K562 (cell line): ENCODE measurements at regions not wholly inside any gene's neighbourhood (a gene's known extent, or its start where the extent isn't known, plus 50 kb on each side); places are given as distances from the start of the nearest gene placed in this dataset.

Experiments
- CTCF ChIP-seq, 3 experiments: IDR thresholded peaks in 2 of 3; conservative IDR thresholded peaks in 1 of 3; 2 replicates each; pipeline ENCODE4 v1.5.1; 2011 to 2012; ENCODE audit warnings: low read length in 3 of 3, mild to moderate bottlenecking in 3 of 3, control low read depth in 2 of 3, improper control_type of control experiment in 1 of 3, inconsistent platforms in 1 of 3, low read depth in 1 of 3, mixed read lengths in 1 of 3, moderate library complexity in 1 of 3; ENCODE audit not compliant: insufficient read depth in 2 of 3
- DLX4 ChIP-seq: fragments of 250-450 bp; sonication (Bioruptor Pico); IDR thresholded peaks from 2 replicates; pipeline ENCODE4 v1.6.1; 2021; ENCODE audit warnings: mild to moderate bottlenecking
- ETS2 ChIP-seq: IDR thresholded peaks from 2 replicates; pipeline ENCODE4 v1.6.1; 2016; ENCODE audit warnings: borderline replicate concordance, missing genetic modification characterization, mild to moderate bottlenecking, moderate library complexity, missing compliant biosample characterization; ENCODE audit not compliant: poor library complexity, severe bottlenecking
- EZH2 ChIP-seq: IDR thresholded peaks from 2 replicates; pipeline ENCODE4 v1.6.1; 2012; ENCODE audit warnings: low read depth, mild to moderate bottlenecking, inconsistent platforms, low read length, borderline replicate concordance
- HDGF ChIP-seq: fragments of 450-650 bp; IDR thresholded peaks from 2 replicates; pipeline ENCODE4 v1.6.1; 2016
- NBN ChIP-seq: fragments of 450-650 bp; IDR thresholded peaks from 2 replicates; pipeline ENCODE4 v1.6.1; 2016; ENCODE audit warnings: low read depth, mild to moderate bottlenecking
- NCOA2 ChIP-seq, 2 experiments: fragments of 450-650 bp; IDR thresholded peaks; 2 replicates each; pipeline ENCODE4 v1.6.1; 2018; ENCODE audit warnings: mild to moderate bottlenecking in 2 of 2, moderate library complexity in 1 of 2; ENCODE audit not compliant: partially characterized antibody in 2 of 2
- POLR2A ChIP-seq: fragments of 450-650 bp; conservative IDR thresholded peaks from 2 replicates; pipeline ENCODE4 v1.6.1; 2016
- RREB1 ChIP-seq: fragments of 250-450 bp; sonication (Bioruptor Pico); IDR thresholded peaks from 2 replicates; pipeline ENCODE4 v1.4.0; 2020
- SMC3 ChIP-seq: conservative IDR thresholded peaks from 2 replicates; pipeline ENCODE4 v1.6.1; 2011; ENCODE audit warnings: low read depth, low read length, improper control_type of control experiment; ENCODE audit not compliant: insufficient read depth
- TAF1 ChIP-seq: IDR thresholded peaks from 2 replicates; pipeline ENCODE4 v1.6.1; 2011; ENCODE audit warnings: mild to moderate bottlenecking, low read length, moderate library complexity; ENCODE audit not compliant: insufficient read depth, control insufficient read depth, severe bottlenecking; ENCODE audit errors: extremely low read depth
- ZNF311 ChIP-seq: fragments of 250-450 bp; sonication (Bioruptor Pico); IDR thresholded peaks from 2 replicates; pipeline ENCODE4 v1.4.0; 2020; ENCODE audit warnings: mild to moderate bottlenecking, moderate library complexity

- TF ChIP-seq RREB1 = no peak
- no peak for TF ChIP-seq CTCF (IDR thresholded peaks at IDR 0.05 in 2 of 3, conservative IDR thresholded peaks at IDR 0.05 in 1 of 3; ENCODE audit: insufficient read depth in 2 of 3, low read depth in 1 of 3, low read length in 3 of 3)
- TF ChIP-seq POLR2A = no peak
- TF ChIP-seq NBN = no peak
- no peak for TF ChIP-seq DLX4 (CRISPR knock-in tag)
- TF ChIP-seq ZNF311 = no peak
- no peak for TF ChIP-seq SMC3
- no peak for TF ChIP-seq ETS2 (tag)
- TF ChIP-seq HDGF = no peak
- TF ChIP-seq TAF1 = no peak
- no peak for TF ChIP-seq EZH2
- TF ChIP-seq NCOA2 (IDR thresholded peaks at IDR 0.05; ENCODE audit: partially characterized antibody in 2 of 2) = no peak
Observed at GRCh38 chr16:5158494-5158893, 60.9 kb upstream of the EEF2KMT start.
